ENCODE measurements at regions not wholly inside any gene's neighbourhood (a gene's known extent, or its start where the extent isn't known, plus 50 kb on each side); places are given as distances from the start of the nearest gene placed in this dataset.
"Not testable (repeated sequence)": the region's sequence is repeated elsewhere in the genome, so short reads cannot be mapped to it uniquely, and the experiment has no call there.

- DNase-seq, result not testable (repeated sequence)
Observed at GRCh38 chr14:105699706-105700105, 173.3 kb downstream of the TMEM121 start.

DNA sequence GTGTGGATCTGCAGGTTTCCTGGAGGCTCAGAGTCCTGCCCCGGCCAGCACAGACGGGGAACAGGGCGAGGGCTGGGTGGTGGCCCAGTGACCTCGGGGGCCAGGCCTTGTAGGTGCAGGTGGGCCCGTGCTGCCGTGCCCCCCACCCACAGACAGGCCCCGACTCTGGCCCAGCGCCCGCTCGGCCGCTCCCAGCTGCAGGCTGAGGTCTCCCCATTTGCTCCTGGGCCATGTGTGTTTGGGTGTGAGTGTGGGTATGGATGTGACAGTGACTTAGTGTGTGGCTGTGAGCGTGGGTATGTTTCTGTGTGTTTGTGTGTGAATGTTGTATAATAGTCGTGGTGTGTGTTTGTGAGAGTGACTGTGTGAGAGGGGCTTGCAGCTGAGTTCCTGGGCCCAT, 173.8 kb downstream of the TMEM121 start:
- DNase-seq, result not testable (repeated sequence)

DNA sequence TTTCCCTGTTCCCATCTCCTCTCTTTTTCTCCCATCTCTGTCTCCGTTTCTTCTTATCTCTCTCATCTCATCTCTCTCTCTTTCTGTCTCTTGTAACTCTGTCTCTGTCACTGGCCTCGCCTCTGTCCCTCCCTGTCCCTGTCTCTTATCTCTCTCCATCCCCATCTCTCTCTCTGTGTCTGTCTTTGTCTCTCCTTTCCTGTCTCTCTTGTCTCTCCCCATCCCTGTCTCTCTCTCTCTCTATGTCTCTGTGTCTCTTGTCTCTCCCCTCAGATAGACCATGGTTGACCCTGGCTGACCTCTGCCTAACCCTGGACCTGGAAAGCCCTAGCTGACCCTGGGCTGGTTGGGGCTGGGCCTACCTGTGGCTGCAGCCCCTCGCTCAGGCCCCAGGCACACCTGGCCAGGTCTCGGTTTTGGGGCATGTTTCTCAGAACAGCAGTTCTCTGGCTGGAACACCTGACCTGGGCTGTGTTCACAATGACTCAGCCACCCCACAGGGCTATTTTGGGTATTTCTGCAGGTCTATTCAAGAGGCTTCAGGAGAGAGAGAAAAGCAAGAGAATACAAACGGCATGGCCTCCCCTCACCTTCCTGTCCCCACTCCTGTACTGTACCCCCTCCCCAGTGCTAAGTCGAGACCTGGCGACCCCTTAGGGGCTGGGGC, 174.4 kb downstream of the TMEM121 start:
- no peak for DNase-seq

GRCh38 chr14:105701456-105702274, 175.3 kb downstream of the TMEM121 start:
- no peak for DNase-seq

- no peak for DNase-seq
Observed at GRCh38 chr14:105702275-105702817, 176.0 kb downstream of the TMEM121 start.

DNA sequence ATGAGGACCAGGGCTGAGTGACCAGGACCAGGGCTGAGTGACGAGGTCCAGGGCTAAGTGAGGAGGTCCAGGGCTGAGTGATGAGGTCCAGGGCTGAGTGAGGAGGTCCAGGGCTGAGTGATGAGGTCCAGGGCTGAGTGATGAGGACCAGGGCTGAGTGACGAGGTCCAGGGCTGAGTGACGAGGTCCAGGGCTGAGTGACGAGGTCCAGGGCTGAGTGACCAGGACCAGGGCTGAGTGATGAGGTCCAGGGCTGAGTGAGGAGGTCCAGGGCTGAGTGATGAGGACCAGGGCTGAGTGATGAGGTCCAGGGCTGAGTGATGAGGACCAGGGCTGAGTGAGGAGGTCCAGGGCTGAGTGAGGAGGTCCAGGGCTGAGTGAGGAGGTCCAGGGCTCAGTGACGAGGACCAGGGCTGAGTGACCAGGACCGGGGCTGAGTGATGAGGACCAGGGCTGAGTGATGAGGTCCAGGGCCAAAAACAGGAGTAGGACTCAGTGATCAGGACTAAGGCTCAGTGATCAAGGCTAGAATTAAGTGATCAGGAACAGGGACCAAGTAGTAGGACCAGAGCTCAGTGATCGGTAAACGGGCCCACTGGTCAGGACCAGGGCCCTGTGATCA, 176.8 kb downstream of the TMEM121 start:
- not testable (repeated sequence) for DNase-seq

DNA sequence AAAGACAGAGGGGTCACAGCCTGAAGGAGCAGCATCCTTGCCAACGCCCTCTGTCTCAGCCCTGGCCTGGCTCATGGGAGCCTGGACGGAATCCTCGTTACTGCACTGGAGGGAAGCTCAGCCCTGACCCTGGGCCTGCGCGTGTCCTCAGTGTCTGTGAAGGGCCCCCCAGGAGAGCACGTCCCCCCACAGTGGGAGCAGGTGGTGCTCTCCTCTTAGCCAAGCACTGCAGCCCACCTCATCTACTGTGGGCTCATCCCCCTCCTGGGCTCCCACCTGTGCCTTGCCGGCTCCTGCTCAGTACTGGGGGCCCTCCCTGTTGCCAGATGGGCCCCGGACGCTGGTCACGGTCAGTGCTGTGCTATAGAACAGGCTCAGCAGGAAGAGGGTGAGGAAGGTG, 177.7 kb downstream of the TMEM121 start:
- DNase-seq, result not testable (repeated sequence)

DNA sequence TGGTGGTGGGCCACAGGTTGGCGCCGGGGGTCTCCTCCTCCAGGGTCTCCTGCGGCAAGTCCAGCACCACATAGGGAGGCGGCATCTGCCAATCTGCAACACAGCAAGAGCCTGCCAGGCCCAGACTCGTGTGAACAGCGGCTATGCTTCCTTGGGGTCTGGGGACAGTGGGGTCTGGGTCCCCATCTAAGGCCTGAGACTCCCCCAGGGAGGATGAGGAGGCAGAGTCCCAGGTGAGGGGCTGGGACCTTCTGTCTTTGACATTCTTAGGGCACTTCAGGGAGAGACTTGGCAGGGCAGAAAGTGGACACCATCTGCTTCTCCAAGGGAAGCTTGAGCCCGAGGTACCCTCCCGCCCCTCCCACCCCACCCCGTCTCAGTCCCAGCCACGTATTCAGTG, 178.1 kb downstream of the TMEM121 start:
- DNase-seq, result not testable (repeated sequence)

DNA sequence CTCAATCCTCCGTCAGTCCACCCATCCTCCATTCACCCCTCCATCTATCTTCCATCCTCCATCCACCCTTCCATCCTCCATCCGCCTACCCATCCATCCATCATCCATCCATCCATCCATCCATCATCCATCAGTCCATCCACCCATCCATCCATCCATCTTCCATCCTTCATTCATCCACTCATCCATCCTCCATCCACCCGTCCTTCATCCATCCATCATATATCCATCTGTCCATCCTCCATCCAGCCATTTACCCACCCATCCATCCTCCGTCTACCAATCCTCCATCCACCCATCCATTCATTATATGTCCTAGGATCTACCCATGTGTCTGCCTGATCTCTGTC, 179.1 kb downstream of the TMEM121 start:
- DNase-seq, result not testable (repeated sequence)

DNA sequence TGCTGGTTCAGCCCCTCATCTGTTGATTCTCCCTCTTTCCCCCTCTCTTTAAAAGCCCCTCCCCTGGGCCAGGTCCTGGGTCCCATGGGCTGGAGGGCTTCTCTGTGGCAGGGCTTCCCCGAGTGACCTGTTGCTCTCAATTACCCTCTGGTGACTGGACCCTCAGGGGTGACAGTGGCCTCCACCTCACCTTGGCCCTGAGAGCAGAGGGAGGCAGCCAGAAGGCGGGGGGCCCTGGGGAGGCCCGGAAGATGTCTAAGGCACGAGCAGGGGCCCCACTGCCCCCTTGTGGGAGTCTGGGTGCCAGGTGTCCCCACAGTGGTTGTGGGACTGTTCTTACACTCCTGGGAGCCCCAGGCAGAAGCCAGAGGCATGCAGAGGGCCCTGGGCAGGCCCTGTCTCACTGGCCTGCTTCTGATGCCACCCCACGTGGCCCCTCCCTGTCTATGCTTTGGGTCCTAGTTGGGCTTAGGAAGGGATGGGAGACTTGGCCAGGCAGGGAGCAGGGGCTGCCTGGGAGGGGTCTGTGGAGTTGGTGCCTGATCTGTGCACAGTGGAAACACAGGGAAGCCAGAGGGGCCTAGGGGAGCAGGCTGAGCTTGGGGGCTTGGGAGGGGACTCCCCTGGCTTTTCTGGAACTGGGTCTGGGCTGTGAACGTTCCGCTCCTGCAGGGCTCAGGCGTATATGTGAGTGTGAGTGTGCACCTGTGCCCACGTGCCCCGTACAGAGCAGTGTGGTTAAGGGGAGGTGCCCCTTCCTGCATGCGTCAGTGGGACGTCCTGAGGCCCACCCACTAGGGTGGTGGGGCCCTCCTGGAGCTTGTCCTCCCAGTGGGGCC, 179.7 kb downstream of the TMEM121 start:
- not testable (repeated sequence) for DNase-seq

- not testable (repeated sequence) for DNase-seq
Observed at GRCh38 chr14:105706701-105707019, 180.3 kb downstream of the TMEM121 start.

- DNase-seq, result not testable (repeated sequence)
Observed at GRCh38 chr14:105707099-105707498, 180.7 kb downstream of the TMEM121 start.

DNA sequence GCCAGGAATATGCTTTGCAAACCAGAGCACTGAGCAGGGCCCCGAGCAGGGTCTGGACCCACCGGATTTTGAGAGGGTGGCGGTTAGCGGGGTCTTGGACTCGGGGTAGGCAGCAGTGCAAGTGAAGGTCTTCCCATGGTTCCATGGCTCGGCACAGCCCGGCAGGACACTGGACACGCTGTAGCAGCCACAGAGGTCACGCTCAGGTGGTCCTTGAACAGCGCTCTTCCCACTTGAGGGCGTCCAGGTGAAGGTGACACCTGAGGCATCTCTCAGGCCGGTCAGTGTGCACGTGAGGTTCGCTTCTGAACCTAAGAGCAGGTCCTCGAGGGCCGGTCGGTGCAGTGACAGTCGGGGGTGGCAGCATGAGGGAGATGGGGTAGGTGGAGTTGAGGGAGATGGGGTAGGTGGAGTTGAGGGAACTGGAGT, 181.4 kb downstream of the TMEM121 start:
- DNase-seq, result not testable (repeated sequence)

DNA sequence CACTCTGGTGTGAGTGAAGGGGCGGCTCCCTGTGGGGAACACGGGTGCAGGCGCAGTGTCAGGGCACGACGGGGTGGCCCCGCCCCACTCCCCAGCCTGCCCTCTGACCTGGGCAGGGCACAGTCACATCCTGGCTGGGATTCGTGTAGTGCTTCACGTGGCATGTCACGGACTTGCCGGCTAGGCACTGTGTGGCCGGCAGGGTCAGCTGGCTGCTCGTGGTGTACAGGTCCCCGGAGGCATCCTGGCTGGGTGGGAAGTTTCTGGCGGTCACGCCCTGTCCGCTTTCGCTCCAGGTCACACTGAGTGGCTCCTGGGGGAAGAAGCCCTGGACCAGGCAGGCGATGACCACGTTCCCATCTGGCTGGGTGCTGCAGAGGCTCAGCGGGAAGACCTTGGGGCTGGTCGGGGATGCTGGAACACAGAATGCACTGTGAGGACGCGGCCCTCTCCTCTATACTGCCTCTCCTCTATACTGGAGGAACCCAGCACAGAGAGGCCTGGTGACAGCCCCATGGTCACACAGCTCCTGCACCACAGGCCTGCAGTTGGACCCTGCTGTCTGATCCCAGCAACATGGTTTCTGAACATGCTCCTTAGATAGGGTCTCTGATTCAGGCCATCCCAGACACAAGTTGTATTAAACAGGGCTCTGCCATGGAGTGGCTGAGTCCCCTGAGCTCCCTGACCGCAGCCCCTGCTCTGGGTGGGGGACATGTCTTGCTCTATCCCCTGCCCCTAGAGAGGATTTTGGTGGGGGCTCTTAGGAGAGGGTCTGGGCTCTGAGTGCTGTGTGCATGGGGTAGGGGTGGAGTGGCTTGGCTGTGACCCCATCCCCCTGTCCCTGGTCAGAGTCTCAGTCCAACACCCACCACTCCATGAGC, 182.1 kb downstream of the TMEM121 start:
- DNase-seq, result not testable (repeated sequence)

- DNase-seq, result no peak
Observed at GRCh38 chr14:105709281-105710118, 183.1 kb downstream of the TMEM121 start.

DNA sequence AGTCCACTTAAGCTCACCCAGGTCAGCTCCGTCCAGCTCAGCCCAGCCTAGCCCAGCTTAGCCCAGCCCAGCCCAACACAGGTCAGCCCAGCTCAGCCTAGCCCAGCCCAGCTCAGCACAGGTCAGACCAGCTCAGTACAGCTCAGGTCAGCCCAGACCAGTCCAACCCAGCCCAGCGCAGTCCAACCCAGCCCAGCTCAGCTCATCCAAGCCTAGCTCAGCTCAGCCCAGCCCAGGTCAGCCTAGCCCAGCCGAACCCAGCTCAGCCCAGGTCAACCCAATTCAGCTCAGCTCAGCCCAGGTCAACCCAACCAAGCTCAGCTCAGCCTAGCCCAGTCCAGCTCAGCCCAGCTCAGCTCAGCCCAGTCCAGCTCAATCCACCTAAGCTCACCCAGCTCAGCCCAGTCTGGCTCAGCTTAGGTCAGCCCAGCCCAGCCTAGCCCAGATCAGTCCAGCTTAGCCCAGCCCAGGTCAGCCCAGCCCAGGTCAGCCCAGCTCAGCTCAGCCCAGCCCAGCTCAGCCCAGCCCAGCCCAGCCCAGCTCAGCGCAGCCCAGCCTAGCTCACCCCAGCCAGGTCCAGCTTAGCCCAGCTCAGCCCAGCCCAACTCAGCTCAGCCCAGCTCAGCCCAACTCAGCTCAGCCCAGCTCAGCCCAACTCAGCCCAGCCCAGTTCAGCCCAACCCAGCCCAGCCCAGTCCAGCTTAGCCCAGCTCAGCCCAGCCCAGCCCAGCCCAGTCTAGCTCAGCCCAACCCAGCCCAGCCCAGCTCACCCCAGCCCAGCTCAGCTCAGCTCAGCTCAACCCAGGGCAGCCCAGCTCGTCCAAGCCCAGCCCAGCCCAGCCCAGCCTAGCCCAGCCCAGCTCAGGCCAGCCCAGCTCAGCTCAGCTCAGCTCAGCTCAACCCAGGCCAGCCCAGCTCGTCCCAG, 184.0 kb downstream of the TMEM121 start:
- DNase-seq, result no peak

- no peak for DNase-seq
Observed at GRCh38 chr14:105711044-105711620, 184.7 kb downstream of the TMEM121 start.

GRCh38 chr14:105711841-105712460, 185.6 kb downstream of the TMEM121 start:
- no peak for DNase-seq

- DNase-seq, result not testable (repeated sequence)
Observed at GRCh38 chr14:105712670-105713069, 186.3 kb downstream of the TMEM121 start.
